D721Med (cell line): ENCODE measurements at regions not wholly inside any gene's neighbourhood (a gene's known extent, or its start where the extent isn't known, plus 50 kb on each side); places are given as distances from the start of the nearest gene placed in this dataset.

ENCODE experiments used
- DNase-seq: peaks from one replicate; pipeline ENCODE4 v3.0.0; 2011; ENCODE audit warnings: low spot score; ENCODE audit not compliant: insufficient read length
- FAIRE-seq: peaks from 2 replicates; lab custom pipeline; 2011; peaks lifted over from hg19 to GRCh38; lab: Jason Lieb, UNC
- TF ChIP-seq, protein P1 (sequence below): IDR thresholded peaks from 2 replicates; pipeline ENCODE4 v1.5.1; 2012; ENCODE audit warnings: mild to moderate bottlenecking, control low read depth; ENCODE audit not compliant: insufficient read depth; ENCODE audit errors: missing control alignments

DNA sequence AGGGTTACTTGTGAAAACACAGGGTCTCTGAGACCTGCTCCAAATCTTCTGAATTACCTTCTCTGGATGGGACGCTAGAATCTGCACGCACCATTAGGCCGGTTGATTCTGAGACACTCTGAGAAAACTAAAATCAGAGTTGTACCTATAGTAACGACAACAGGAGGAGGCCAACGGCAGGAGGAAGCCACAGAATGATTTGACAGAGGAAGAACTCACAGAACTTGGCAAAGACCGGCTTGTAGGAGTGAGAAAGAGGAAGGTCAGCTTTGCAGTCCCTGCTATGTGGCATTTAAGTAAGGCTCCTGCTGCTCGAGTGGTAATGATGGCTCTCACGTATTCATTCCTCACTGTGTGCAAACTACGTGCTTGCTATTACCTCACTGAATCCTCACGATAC is 483.0 kb downstream of the TMEM114 start:
- DNase-seq: no peak
- no peak for FAIRE-seq
- TF ChIP-seq, protein P1, sequence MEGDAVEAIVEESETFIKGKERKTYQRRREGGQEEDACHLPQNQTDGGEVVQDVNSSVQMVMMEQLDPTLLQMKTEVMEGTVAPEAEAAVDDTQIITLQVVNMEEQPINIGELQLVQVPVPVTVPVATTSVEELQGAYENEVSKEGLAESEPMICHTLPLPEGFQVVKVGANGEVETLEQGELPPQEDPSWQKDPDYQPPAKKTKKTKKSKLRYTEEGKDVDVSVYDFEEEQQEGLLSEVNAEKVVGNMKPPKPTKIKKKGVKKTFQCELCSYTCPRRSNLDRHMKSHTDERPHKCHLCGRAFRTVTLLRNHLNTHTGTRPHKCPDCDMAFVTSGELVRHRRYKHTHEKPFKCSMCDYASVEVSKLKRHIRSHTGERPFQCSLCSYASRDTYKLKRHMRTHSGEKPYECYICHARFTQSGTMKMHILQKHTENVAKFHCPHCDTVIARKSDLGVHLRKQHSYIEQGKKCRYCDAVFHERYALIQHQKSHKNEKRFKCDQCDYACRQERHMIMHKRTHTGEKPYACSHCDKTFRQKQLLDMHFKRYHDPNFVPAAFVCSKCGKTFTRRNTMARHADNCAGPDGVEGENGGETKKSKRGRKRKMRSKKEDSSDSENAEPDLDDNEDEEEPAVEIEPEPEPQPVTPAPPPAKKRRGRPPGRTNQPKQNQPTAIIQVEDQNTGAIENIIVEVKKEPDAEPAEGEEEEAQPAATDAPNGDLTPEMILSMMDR: no peak

DNA sequence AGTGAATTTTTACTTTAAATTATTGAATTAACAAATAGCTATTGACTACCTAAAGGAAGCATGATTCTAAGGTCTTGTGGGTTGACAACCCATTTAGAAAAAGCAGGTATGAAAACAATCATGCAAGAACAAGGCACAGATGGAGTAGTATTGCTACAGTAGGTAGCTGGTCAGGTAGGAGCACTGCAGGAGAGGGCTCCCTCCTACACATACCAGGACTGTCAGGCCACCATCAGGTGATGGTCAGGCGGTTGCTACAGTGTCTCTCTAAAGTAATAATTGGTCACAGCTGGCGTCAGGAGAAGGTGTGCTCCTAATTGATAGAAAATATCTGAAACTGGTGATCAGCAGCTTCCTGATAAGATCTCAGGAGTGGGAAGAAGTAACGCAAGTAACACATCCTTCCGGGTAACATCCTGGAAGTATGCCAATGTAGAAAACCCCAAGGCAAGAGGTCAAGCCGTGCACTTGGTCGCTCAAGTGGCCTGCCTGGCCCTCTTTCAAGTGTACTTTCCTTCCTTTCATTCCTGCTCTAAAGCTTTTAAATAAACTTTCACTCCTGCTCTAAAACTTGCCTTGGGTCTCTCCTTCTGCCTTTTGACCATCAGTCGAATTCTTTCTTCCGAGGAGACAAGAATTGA is 486.5 kb downstream of the TMEM114 start:
- FAIRE-seq (no peak), DNase-seq (no peak)
- TF ChIP-seq, protein P1: no peak

DNA sequence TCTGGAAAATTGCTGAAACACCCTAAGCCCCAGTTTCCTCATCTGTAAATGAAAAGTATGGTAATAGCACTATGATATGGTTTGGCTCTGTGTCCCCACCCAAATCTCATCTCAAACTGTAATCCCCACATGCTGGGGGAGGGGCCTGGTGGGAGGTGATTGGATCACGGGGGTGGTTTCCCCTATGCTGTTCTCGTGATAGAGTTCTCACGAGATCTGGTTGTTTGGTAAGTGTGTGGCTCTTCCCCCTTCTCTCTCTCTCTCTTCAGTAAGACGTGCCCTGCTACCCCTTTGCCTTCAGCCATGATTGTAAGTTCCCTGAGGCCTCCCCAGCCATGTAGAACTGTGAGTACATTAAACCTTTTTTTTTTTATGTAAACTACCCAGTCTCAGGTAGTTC is 490.7 kb downstream of the TMEM114 start:
- TF ChIP-seq, protein P1: no peak
- DNase-seq: no peak
- FAIRE-seq: no peak

DNA sequence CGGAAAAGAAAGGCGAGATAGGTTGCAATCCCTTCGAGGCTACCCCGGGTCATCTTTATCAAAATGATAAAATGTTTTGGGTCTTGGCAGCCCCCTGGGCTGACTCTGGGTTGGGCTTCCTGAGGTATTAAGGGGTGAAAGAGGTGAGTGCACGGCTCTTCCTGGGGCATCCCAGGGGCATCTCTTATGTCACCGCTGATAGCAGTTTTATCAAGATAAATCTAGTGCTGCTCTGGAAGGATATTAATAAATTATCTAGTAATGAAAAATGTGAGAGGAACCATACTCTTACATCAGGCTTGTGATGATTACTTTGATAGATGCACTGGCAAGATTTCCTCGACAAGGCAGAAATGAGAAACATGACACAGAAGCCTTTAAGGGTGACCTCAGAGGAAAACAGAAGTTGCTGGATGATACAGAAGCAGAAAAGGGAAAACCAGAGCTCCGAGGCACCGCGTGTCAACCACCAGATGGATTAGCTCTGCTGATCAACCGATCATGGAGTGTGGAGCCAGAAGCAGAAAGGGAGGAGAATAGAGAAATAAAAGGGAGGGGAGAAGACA is 491.3 kb downstream of the TMEM114 start:
- DNase-seq: no peak
- no peak for FAIRE-seq
- TF ChIP-seq, protein P1: no peak

DNA sequence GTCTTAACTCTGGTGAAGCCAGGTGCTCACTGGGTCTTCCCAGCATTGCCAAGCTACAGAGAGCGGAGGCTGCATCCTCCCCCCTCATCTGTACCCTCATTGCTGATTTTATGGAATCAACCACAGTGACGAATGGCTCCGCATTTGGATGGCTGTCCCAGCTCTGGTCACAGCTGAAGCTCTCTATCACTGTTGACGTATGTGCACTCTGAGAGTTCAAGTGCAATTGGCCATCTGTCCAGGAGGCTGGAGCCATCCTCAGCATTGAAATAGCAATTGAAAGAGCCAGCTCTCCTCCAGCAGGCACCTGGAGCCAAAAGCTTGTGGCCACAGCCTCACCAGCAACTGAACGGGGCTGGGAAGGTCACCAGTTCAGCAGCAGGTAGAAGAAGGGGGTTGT is 494.1 kb downstream of the TMEM114 start:
- FAIRE-seq (no peak), DNase-seq (no peak)
- TF ChIP-seq, protein P1: no peak

DNA sequence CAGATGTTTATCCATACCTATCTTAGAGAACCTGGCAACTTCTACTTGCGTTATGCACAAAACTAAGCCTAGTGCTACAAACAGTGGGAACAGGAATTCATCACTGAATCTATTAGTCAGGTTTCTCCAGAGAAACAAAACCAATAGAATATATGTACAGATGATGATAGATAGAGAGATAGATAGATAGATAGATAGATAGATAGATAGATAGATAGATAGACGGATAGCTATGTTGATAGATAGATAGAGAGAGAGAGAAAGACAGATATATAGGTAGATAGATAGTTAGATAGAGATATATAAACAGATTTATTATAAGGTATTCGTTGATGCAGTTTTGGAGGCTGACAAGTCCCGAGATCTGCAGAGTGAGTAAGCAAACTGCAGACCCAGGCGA is 495.6 kb downstream of the TMEM114 start:
- TF ChIP-seq, protein P1: no peak
- DNase-seq: no peak
- no peak for FAIRE-seq

DNA sequence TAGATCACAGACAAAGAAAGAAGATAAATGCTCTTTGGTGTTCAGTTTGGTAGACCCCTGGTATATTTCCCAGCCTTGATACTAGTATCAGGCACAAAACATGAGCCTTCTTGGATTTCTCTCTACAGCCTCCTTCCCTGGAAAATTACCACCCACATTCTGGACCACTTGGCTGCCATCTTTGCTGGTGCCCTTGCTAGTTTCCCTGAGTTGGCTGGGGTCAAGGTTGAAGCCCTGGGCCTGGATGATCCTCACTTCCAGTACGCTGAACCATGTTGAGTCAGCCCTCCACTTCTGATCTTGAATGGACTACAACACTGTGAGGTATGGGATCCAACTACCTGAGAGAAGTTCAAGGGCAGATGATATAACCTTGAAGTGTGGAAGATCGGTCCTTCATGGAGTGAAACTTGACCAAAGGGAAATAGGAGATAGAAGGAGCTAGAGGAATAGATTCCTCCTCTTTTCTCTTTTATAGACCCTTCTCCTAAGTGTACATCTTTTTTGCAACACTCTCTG is 501.4 kb downstream of the TMEM114 start:
- TF ChIP-seq, protein P1: no peak
- DNase-seq: no peak
- no peak for FAIRE-seq
